ENCODE measurements at regions not wholly inside any gene's neighbourhood (a gene's known extent, or its start where the extent isn't known, plus 50 kb on each side); places are given as distances from the start of the nearest gene placed in this dataset.

DNA sequence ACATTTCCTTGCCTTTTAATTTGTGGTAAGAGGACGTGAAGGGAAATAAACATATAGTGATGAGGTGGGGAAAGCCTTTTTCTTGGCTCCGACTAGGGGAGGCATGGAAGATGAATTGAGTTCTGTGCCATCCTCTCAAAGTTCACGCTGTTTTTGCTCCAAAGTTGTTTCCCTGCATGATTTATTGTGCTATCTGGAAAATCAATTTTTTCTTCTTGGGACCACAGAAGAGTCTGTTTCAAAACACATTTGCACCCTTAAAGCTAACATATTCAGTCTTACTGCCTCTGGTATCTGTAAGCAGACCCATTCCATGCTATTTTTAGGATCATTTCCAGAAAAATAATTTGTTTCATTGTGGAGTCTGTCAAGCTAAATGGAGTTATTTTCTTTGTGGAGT is 57.6 kb upstream of the KCNG1 start:
- TF ChIP-seq, protein P1, sequence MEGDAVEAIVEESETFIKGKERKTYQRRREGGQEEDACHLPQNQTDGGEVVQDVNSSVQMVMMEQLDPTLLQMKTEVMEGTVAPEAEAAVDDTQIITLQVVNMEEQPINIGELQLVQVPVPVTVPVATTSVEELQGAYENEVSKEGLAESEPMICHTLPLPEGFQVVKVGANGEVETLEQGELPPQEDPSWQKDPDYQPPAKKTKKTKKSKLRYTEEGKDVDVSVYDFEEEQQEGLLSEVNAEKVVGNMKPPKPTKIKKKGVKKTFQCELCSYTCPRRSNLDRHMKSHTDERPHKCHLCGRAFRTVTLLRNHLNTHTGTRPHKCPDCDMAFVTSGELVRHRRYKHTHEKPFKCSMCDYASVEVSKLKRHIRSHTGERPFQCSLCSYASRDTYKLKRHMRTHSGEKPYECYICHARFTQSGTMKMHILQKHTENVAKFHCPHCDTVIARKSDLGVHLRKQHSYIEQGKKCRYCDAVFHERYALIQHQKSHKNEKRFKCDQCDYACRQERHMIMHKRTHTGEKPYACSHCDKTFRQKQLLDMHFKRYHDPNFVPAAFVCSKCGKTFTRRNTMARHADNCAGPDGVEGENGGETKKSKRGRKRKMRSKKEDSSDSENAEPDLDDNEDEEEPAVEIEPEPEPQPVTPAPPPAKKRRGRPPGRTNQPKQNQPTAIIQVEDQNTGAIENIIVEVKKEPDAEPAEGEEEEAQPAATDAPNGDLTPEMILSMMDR (IDR thresholded peaks at IDR 0.05; ENCODE audit: poor library complexity), result no peak
- TF ChIP-seq EZH2phosphoT487 (IDR thresholded peaks at IDR 0.05; ENCODE audit: low read depth, severe bottlenecking, unreplicated experiment), result no peak
- no peak for TF ChIP-seq EZH2 (IDR thresholded peaks at IDR 0.05; ENCODE audit: borderline replicate concordance)

Data from hepatocyte (in vitro differentiated cells).